GM18505 (cell line): ENCODE measurements at regions not wholly inside any gene's neighbourhood (a gene's known extent, or its start where the extent isn't known, plus 50 kb on each side); places are given as distances from the start of the nearest gene placed in this dataset.

Source experiments
- ATAC-seq: cut with Tn5 transposase; IDR thresholded peaks from one replicate; pipeline ENCODE4 v1.9.1; 2021; ENCODE audit not compliant: unreplicated experiment
- POLR2A ChIP-seq: IDR thresholded peaks from 4 replicates; pipeline ENCODE4 v1.6.1; 2011; ENCODE audit warnings: borderline replicate concordance; ENCODE audit not compliant: insufficient read depth, insufficient read length; ENCODE audit errors: extremely low read depth

DNA sequence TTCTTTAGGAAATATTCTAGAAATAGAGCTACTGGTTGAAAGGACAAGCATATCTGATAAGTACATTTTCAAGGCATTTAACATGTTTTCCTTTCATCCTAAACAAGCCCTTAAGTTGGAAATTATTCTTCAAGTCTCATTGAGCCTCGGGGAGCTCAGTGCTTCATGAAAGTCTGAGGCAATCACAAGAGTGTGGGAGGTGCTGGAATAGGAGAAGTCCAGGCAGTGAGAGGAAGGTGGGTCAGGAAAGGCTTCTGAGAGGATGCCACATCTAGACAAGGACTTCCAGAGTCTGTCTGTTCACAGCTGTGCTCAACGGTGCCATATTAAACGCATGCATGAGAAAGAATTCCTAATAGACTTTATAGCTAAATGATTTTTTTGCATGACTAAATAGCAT, 69.8 kb downstream of the CD83 start:
- ATAC-seq = no peak
- TF ChIP-seq POLR2A = no peak

GRCh38 chr6:14189074-14189473, 71.5 kb downstream of the CD83 start:
- ATAC-seq = no peak
- TF ChIP-seq POLR2A = no peak

DNA sequence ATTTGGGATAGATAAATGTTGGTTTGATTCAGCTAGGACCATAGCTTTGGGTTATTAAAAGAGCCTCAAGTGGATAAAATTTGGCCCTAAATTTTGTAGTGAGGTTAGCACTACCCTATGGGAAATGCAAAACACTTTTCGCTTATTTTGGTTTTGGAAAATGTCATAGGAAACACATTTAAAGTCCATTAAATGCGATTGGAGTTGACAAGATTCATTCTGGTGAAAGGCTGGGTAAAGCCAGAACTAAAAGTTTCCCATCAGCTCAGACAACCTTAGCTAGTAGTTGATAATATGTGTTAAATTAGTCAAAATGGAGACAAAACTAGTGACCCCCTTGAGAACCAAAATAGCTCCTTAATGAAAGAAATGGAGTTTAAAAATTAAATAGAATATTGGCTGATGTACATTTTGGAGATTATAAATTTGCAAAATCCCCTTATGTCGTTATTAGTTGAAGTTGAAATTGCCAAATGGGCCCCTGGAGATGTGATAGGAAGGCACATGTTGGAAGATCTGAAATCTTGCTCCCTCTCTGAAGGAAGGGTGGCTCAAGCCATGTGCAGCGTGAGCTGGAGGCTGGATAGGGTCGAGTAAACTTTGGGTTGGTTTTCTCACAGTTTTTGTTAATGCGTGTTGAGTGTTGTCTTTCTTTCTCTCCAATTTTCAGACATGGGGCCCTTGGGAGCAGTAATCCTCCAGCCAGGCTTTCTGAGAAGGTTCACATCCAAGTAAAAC, 72.8 kb downstream of the CD83 start:
- ATAC-seq = no peak
- no peak for TF ChIP-seq POLR2A

DNA sequence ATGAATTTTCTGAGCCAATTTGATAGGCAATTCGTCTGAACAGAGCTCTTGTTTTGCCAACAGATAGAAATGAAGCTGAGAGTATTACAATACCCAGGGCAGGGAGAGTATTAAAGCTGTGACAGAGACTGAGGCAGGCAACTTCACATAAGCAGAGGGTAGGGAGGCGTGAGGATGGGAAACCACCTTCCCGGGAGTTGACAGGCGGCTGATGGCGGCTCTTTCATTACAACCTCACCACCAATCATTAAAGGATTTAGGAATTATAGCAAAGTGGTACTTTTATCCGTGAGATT, 73.3 kb downstream of the CD83 start:
- no peak for TF ChIP-seq POLR2A
- no peak for ATAC-seq

DNA sequence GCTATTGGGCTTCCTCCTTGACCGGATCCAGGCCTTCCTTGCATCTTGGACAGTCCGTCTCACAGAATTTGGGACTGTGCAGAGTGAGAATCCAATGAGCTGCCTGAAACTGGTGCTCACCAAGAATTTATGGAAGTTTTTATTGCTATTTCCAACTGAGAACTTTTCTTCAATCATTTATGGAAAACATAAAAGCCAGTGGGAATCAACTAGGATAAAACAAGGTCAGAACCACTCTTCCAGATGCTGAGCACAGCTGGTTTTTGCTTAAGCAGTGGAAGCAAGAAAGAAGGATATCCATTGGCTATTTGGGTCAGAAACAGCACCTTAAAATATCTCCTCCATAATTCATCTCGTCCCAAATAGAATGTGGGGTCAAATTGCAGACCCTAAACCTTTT, 74.2 kb downstream of the CD83 start:
- no peak for TF ChIP-seq POLR2A

DNA sequence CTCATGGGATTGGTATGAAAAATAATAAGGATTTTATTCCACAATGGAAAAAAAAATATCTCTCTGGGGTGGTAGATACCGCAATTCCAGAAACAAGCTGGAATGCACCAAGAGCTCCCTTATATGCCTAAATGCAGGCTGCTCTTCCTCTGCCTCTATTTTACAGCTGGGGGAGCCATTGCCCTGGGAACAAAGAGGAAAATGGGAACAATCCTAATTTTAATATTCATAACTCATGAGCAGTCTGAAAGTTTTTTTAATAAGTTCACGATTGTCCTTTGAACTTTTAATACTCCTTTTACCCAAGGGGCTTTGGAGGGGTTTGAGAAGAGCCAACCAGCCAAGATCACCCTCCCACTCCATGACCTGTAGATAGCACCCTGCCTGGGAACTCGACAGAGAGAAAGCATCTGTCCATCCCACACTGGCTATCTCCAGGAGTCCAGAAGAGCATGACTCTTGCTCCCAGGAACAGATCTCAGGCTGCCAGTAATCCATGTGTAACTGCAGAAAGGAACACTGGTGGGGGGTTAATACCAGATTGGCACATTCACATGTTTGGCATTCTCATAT, 74.7 kb downstream of the CD83 start:
- ATAC-seq = no peak
- no peak for TF ChIP-seq POLR2A

More for the DNA sequence above, 74.2 kb downstream of the CD83 start:
- no peak for ATAC-seq

- no peak for TF ChIP-seq POLR2A
- ATAC-seq = no peak
Observed at GRCh38 chr6:14193524-14193923, 76.0 kb downstream of the CD83 start.

GRCh38 chr6:14194483-14194882, 76.9 kb downstream of the CD83 start:
- no peak for ATAC-seq
- TF ChIP-seq POLR2A = no peak

- no peak for TF ChIP-seq POLR2A
- ATAC-seq = no peak
Observed at GRCh38 chr6:14194976-14195375, 77.4 kb downstream of the CD83 start.

DNA sequence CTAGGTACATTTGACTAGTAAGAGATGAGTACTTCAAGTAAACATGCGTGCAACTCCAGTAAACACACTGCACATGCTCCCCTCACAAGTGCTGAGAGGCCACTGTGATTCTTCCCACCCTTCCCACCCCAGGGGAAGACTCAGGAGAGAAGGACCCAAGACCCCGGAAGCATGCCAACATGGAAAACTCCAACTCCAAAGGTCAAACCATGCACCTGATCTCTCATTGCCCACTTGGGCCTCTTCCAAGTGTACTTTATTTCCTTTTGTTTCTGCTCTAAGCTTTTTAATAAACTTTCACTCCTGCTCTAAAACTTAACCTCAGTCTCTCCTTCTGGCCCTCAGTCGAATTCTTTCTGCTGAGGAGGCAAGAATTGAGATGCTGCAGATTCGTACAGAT, 78.5 kb downstream of the CD83 start:
- TF ChIP-seq POLR2A = no peak
- ATAC-seq = no peak

DNA sequence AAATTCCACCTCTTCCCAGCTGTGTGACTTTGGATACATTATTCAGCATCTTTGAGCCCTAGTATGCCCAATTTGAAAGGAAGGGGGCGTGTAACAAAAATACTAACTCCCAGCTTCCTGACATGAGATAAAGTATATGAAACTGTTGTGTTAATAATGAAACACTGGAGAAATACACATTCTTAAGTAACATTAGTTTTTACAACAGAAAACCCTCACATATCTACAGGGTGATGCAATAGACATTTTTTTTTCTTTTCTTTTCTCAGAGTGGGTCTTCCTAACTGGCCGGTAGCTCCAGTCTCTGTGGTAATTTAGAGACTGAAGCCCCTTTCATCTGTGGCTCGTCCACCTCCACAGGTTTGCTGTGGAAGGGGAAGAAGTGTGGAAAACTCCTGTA, 79.5 kb downstream of the CD83 start:
- no peak for ATAC-seq

DNA sequence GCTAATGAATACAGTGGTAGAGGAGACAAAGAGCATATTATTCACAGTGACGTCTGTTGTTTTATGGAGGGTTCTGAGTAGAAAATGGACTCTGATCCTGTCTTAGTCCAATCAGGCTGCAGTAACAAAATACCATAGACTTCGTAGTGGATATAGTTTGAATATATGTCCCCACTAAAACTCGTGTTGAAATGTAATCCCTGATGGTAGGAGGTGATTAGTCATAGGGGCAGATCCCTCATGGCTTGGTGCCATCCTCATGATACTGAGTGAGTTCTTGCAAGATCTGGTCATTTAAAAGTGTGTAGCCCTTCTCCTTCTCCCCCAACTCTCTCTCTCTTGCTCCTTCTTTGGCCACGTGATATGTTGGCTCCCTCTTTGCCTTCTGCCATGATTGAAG, 82.5 kb downstream of the CD83 start:
- no peak for ATAC-seq
- no peak for TF ChIP-seq POLR2A

More for the DNA sequence above, 79.5 kb downstream of the CD83 start:
- no peak for TF ChIP-seq POLR2A

- ATAC-seq = no peak
- no peak for TF ChIP-seq POLR2A
Observed at GRCh38 chr6:14202947-14203346, 85.4 kb downstream of the CD83 start.

DNA sequence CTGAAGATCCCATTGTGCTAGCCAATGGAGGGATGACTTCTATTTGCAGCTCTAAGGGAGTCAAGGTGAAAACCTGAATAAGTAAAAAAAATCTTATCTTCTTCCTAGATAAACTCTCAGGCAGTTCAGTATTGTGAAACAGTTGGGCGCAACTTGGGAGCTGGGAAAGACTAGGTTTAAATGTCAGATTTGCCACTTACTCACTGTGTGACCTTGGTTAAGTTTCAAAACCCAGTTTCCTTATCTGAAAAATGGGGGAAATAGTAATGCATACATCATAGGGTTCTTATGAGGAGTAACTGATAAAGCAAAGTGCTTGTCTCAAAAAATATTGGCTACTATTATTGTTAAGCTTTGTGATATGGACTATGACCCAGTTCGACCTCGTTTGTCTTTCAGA, 88.8 kb downstream of the CD83 start:
- ATAC-seq = no peak
- TF ChIP-seq POLR2A = no peak

- no peak for TF ChIP-seq POLR2A
- ATAC-seq = no peak
Observed at GRCh38 chr6:14207448-14207847, 89.9 kb downstream of the CD83 start.
